BJ (cell line): ENCODE measurements at regions not wholly inside any gene's neighbourhood (a gene's known extent, or its start where the extent isn't known, plus 50 kb on each side); places are given as distances from the start of the nearest gene placed in this dataset.
"Not testable (repeated sequence)": the region's sequence is repeated elsewhere in the genome, so short reads cannot be mapped to it uniquely, and the experiment has no call there.

Source experiments
- CTCF ChIA-PET: fragments of 350-600 bp; formaldehyde crosslinking; extraction: SDS; loops from one replicate; lab custom pipeline; 2021; ENCODE audit warnings: antibody characterized with exemption, inconsistent platforms; lab: Yijun Ruan, JAX
- POLR2A ChIA-PET: fragments of 300-600 bp; sonication (Branson Sonifier 250); formaldehyde crosslinking; extraction: SDS; loops from one replicate; lab custom pipeline; 2021; ENCODE audit warnings: antibody characterized with exemption; lab: Charles Lee
- DNase-seq: peaks from one replicate; pipeline ENCODE4 v3.0.0-alpha.2; 2011; ENCODE audit warnings: low read depth
- H3K27me3 ChIP-seq: 2 replicates; pipeline ENCODE4 v1.6.0; 2011; ENCODE audit warnings: low read length; ENCODE audit not compliant: control insufficient read depth, insufficient read depth
- H3K36me3 ChIP-seq: 2 replicates; pipeline ENCODE4 v1.5.1; 2011; ENCODE audit warnings: low read length; ENCODE audit not compliant: control insufficient read depth, insufficient read depth
- H3K4me3 ChIP-seq: 2 replicates; pipeline ENCODE4 v1.5.1; 2011; ENCODE audit warnings: low read depth, mild to moderate bottlenecking, control low read depth, low read length
- CTCF ChIP-seq: IDR thresholded peaks from 2 replicates; pipeline ENCODE4 v1.5.1; 2011; ENCODE audit warnings: low read depth, mild to moderate bottlenecking, control low read depth, inconsistent platforms, low read length, moderate library complexity; ENCODE audit not compliant: insufficient read depth

- DNase-seq = no peak
- no peak overlapping the region for H3K4me3 ChIP-seq
- no peaks in the 10 kb centered on the region for H3K36me3 ChIP-seq
- CTCF ChIA-PET = no interaction called here
- POLR2A ChIA-PET = no interaction called here
- no peak for TF ChIP-seq CTCF
- H3K27me3 ChIP-seq = no peaks in the 10 kb centered on the region
These were observed 731.9 kb downstream of the STPG2 start for GRCh38 chr4:97411356-97411755.

- H3K4me3 ChIP-seq = no peak overlapping the region
- CTCF ChIA-PET = interaction anchor here (0.8 kb wide), 1 partner anchor 23 kb away, joined by 3 read pairs; no protein-coding TSS in a partner anchor
- POLR2A ChIA-PET = no interaction called here
- TF ChIP-seq CTCF = no peak
- DNase-seq = no peak
- no peaks in the 10 kb centered on the region for H3K36me3 ChIP-seq
- no peaks in the 10 kb centered on the region for H3K27me3 ChIP-seq
These were observed 730.9 kb downstream of the STPG2 start for GRCh38 chr4:97412331-97412730.

- ChIA-PET CTCF (no interaction called here), POLR2A (no interaction called here)
- Histone ChIP-seq H3K27me3 (no peaks in the 10 kb centered on the region), H3K36me3 (no peaks in the 10 kb centered on the region), H3K4me3 (no peak overlapping the region)
- TF ChIP-seq CTCF = no peak
- DNase-seq = no peak
These were observed 729.1 kb downstream of the STPG2 start for GRCh38 chr4:97414161-97414560.

GRCh38 chr4:97432551-97432950 lies 710.7 kb downstream of the STPG2 start:
- no peak for DNase-seq
- Histone ChIP-seq H3K27me3 (no peaks in the 10 kb centered on the region), H3K36me3 (no peaks in the 10 kb centered on the region), H3K4me3 (no peak overlapping the region)
- ChIA-PET CTCF (no interaction called here), POLR2A (no interaction called here)
- TF ChIP-seq CTCF = no peak

GRCh38 chr4:97437998-97438705 lies 705.1 kb downstream of the STPG2 start:
- POLR2A ChIA-PET, H3K36me3 ChIP-seq, H3K27me3 ChIP-seq, CTCF ChIA-PET, H3K4me3 ChIP-seq, DNase-seq: not testable (repeated sequence)

- no peak for TF ChIP-seq CTCF
- Histone ChIP-seq H3K27me3 (no peaks in the 10 kb centered on the region), H3K36me3 (no peaks in the 10 kb centered on the region), H3K4me3 (no peak overlapping the region)
- POLR2A ChIA-PET = no interaction called here
- CTCF ChIA-PET = no interaction called here
- no peak for DNase-seq
These were observed 690.1 kb downstream of the STPG2 start for GRCh38 chr4:97453186-97453585.
